GM23338 (cell line): ENCODE measurements at regions not wholly inside any gene's neighbourhood (a gene's known extent, or its start where the extent isn't known, plus 50 kb on each side); places are given as distances from the start of the nearest gene placed in this dataset.

Source experiments
- EZH2 ChIP-seq: fragments of 200-600 bp; sonication (generic); IDR thresholded peaks from one replicate; pipeline ENCODE4 v1.8.0; 2017; ENCODE audit warnings: antibody characterized with exemption, mild to moderate bottlenecking, low read depth; ENCODE audit not compliant: unreplicated experiment
- POLR2AphosphoS5 ChIP-seq: IDR thresholded peaks from 2 replicates; pipeline ENCODE4 v1.6.1; 2016; ENCODE audit warnings: antibody characterized with exemption, low read depth
- REST ChIP-seq: IDR thresholded peaks from one replicate; pipeline ENCODE4 v1.6.1; 2018; ENCODE audit warnings: antibody characterized with exemption; ENCODE audit not compliant: unreplicated experiment
- TF ChIP-seq, protein P1 (sequence below), 2 experiments: fragments of 200-600 bp in 1 of 2; sonication (generic) in 1 of 2; conservative IDR thresholded peaks; 2 replicates each; pipeline versions ENCODE4 v1.5.1 to v1.6.1; 2016 to 2017; ENCODE audit warnings: antibody characterized with exemption in 2 of 2, low read depth in 2 of 2, mild to moderate bottlenecking in 2 of 2, moderate library complexity in 1 of 2

- TF ChIP-seq, protein P1, sequence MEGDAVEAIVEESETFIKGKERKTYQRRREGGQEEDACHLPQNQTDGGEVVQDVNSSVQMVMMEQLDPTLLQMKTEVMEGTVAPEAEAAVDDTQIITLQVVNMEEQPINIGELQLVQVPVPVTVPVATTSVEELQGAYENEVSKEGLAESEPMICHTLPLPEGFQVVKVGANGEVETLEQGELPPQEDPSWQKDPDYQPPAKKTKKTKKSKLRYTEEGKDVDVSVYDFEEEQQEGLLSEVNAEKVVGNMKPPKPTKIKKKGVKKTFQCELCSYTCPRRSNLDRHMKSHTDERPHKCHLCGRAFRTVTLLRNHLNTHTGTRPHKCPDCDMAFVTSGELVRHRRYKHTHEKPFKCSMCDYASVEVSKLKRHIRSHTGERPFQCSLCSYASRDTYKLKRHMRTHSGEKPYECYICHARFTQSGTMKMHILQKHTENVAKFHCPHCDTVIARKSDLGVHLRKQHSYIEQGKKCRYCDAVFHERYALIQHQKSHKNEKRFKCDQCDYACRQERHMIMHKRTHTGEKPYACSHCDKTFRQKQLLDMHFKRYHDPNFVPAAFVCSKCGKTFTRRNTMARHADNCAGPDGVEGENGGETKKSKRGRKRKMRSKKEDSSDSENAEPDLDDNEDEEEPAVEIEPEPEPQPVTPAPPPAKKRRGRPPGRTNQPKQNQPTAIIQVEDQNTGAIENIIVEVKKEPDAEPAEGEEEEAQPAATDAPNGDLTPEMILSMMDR (conservative IDR thresholded peaks at IDR 0.05; ENCODE audit: low read depth in 2 of 2): no peak
- TF ChIP-seq REST (no peak), POLR2AphosphoS5 (no peak), EZH2 (no peak)
Observed at GRCh38 chr9:31730398-31730797, 654.0 kb upstream of the ACO1 start.
